WTC11 (cell line): ENCODE measurements at regions not wholly inside any gene's neighbourhood (a gene's known extent, or its start where the extent isn't known, plus 50 kb on each side); places are given as distances from the start of the nearest gene placed in this dataset.

Source experiments
- CREB1 ChIP-seq: sonication (generic); formaldehyde crosslinking; IDR thresholded peaks from 2 replicates; pipeline ENCODE4 v1.8.0; 2023; ENCODE audit warnings: mild to moderate bottlenecking, missing genetic modification reagents
- CREM ChIP-seq: sonication (generic); formaldehyde crosslinking; IDR thresholded peaks from 2 replicates; pipeline ENCODE4 v1.8.1; 2022; ENCODE audit warnings: mild to moderate bottlenecking, missing genetic modification reagents, moderate library complexity
- ELF4 ChIP-seq: sonication (generic); formaldehyde crosslinking; IDR thresholded peaks from 2 replicates; pipeline ENCODE4 v1.8.1; 2022; ENCODE audit warnings: low read depth, mild to moderate bottlenecking, moderate library complexity, missing genetic modification reagents
- FOXP1 ChIP-seq: sonication (generic); formaldehyde crosslinking; IDR thresholded peaks from 2 replicates; pipeline ENCODE4 v1.8.0; 2022; ENCODE audit warnings: missing genetic modification reagents, mild to moderate bottlenecking, moderate library complexity, borderline replicate concordance
- RELA ChIP-seq: sonication (generic); formaldehyde crosslinking; IDR thresholded peaks from 2 replicates; pipeline ENCODE4 v1.8.1; 2022; ENCODE audit warnings: missing genetic modification reagents, mild to moderate bottlenecking, borderline replicate concordance
- TEAD1 ChIP-seq: sonication (generic); formaldehyde crosslinking; IDR thresholded peaks from 2 replicates; pipeline ENCODE4 v1.8.0; 2022; ENCODE audit warnings: mild to moderate bottlenecking, missing genetic modification reagents
- ZNF317 ChIP-seq: sonication (generic); formaldehyde crosslinking; IDR thresholded peaks from 2 replicates; pipeline ENCODE4 v1.8.1; 2023; ENCODE audit warnings: low read depth, mild to moderate bottlenecking, moderate library complexity, missing genetic modification reagents, borderline replicate concordance
- TF ChIP-seq, protein P1 (sequence below): fragments of 200-600 bp; IDR thresholded peaks from 2 replicates; pipeline ENCODE4 v1.8.0; 2022; ENCODE audit warnings: antibody characterized with exemption
- TF ChIP-seq, protein P2 (sequence below): sonication (generic); formaldehyde crosslinking; IDR thresholded peaks from 2 replicates; pipeline ENCODE4 v1.8.0; 2022; ENCODE audit warnings: mild to moderate bottlenecking, missing genetic modification reagents
- TF ChIP-seq, protein P3 (sequence below): sonication (generic); formaldehyde crosslinking; IDR thresholded peaks from 2 replicates; pipeline ENCODE4 v1.8.1; 2023; ENCODE audit warnings: mild to moderate bottlenecking, missing genetic modification reagents, moderate library complexity
- TF ChIP-seq, protein P4 (sequence below): sonication (generic); formaldehyde crosslinking; IDR thresholded peaks from 2 replicates; pipeline ENCODE4 v1.8.0; 2022; ENCODE audit warnings: mild to moderate bottlenecking, missing genetic modification reagents

DNA sequence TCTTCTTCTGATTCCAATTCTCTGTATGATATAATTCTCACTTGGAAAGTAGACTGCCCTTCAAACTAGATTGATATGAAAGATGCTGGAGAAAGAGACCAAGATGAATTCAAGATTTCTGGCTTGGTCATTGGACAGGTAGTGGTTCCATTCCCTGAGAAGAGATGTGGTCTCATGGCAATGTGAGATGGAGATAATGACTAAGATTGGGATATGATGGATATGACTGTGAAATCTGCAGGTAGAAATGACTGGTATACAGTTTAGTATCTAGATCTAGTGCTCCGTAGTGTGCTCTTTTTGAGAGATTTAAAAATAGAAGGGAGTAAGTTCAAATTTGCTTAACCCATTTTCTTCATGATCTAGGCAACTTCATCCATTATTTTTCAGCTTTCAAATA lies 425.4 kb upstream of the TRIB2 start:
- TF ChIP-seq, protein P1, sequence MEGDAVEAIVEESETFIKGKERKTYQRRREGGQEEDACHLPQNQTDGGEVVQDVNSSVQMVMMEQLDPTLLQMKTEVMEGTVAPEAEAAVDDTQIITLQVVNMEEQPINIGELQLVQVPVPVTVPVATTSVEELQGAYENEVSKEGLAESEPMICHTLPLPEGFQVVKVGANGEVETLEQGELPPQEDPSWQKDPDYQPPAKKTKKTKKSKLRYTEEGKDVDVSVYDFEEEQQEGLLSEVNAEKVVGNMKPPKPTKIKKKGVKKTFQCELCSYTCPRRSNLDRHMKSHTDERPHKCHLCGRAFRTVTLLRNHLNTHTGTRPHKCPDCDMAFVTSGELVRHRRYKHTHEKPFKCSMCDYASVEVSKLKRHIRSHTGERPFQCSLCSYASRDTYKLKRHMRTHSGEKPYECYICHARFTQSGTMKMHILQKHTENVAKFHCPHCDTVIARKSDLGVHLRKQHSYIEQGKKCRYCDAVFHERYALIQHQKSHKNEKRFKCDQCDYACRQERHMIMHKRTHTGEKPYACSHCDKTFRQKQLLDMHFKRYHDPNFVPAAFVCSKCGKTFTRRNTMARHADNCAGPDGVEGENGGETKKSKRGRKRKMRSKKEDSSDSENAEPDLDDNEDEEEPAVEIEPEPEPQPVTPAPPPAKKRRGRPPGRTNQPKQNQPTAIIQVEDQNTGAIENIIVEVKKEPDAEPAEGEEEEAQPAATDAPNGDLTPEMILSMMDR = no peak
- TF ChIP-seq FOXP1 (CRISPR knock-in tag) (no peak), ELF4 (no peak), CREB1 (CRISPR knock-in tag) (no peak), CREM (CRISPR knock-in tag) (no peak), TEAD1 (CRISPR knock-in tag) (no peak), RELA (CRISPR knock-in tag) (no peak), ZNF317 (no peak)
- TF ChIP-seq, protein P2, sequence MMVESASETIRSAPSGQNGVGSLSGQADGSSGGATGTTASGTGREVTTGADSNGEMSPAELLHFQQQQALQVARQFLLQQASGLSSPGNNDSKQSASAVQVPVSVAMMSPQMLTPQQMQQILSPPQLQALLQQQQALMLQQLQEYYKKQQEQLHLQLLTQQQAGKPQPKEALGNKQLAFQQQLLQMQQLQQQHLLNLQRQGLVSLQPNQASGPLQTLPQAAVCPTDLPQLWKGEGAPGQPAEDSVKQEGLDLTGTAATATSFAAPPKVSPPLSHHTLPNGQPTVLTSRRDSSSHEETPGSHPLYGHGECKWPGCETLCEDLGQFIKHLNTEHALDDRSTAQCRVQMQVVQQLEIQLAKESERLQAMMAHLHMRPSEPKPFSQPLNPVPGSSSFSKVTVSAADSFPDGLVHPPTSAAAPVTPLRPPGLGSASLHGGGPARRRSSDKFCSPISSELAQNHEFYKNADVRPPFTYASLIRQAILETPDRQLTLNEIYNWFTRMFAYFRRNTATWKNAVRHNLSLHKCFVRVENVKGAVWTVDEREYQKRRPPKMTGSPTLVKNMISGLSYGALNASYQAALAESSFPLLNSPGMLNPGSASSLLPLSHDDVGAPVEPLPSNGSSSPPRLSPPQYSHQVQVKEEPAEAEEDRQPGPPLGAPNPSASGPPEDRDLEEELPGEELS = no peak
- TF ChIP-seq, protein P3, sequence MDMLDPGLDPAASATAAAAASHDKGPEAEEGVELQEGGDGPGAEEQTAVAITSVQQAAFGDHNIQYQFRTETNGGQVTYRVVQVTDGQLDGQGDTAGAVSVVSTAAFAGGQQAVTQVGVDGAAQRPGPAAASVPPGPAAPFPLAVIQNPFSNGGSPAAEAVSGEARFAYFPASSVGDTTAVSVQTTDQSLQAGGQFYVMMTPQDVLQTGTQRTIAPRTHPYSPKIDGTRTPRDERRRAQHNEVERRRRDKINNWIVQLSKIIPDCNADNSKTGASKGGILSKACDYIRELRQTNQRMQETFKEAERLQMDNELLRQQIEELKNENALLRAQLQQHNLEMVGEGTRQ (CRISPR knock-in tag) = no peak
- TF ChIP-seq, protein P4, sequence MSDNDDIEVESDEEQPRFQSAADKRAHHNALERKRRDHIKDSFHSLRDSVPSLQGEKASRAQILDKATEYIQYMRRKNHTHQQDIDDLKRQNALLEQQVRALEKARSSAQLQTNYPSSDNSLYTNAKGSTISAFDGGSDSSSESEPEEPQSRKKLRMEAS (CRISPR knock-in tag) = no peak
